ENCODE measurements at regions not wholly inside any gene's neighbourhood (a gene's known extent, or its start where the extent isn't known, plus 50 kb on each side); places are given as distances from the start of the nearest gene placed in this dataset.

DNA sequence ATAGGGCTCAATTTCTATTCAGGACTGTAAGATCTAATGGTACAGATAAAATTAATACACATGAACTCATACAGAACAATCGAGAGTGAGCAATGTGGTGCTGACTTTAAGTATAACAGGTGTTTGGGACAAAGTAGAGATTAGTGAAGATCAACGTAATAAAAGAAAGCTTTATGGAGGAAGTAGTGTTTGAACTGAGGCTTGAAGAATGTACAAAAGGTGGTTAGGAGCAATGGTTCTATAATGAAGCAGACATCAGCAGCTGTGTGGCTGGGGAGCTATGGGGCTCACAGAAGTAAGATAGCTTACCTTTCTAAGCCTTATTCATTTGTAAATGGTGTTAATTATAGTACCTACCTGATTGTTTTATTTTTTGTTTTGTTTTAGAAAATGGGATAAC lies 275.4 kb upstream of the RGMB start:
- Histone ChIP-seq H3K4me1 (ENCODE audit: control insufficient read depth in 1 of 2, low read depth in 2 of 2) (no peaks in the 10 kb centered on the region), H3K27ac (no peak overlapping the region)

DNA sequence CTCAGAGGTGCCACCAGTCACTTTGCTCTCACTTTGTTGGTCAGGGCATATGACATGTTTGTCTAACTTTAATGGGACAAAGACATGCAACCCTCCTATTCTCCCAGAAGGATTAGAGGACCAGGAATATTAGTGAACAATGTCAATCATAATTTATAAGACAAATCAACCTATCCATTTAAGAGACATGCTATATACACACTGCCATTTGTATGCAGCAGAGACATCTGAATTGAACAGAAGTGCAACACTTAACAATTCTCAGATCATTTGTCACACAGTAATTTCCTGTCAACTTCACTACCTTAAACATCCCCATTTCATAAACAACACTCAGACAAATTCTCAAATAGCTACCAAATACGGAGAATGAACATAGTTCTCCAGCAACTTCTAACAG lies 273.6 kb upstream of the RGMB start:
- H3K9me3 ChIP-seq: no peaks in the 10 kb centered on the region
- TF ChIP-seq, protein P1, sequence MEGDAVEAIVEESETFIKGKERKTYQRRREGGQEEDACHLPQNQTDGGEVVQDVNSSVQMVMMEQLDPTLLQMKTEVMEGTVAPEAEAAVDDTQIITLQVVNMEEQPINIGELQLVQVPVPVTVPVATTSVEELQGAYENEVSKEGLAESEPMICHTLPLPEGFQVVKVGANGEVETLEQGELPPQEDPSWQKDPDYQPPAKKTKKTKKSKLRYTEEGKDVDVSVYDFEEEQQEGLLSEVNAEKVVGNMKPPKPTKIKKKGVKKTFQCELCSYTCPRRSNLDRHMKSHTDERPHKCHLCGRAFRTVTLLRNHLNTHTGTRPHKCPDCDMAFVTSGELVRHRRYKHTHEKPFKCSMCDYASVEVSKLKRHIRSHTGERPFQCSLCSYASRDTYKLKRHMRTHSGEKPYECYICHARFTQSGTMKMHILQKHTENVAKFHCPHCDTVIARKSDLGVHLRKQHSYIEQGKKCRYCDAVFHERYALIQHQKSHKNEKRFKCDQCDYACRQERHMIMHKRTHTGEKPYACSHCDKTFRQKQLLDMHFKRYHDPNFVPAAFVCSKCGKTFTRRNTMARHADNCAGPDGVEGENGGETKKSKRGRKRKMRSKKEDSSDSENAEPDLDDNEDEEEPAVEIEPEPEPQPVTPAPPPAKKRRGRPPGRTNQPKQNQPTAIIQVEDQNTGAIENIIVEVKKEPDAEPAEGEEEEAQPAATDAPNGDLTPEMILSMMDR (IDR thresholded peaks at IDR 0.05): no peak
- H3K4me1 ChIP-seq (ENCODE audit: control insufficient read depth in 1 of 2, low read depth in 2 of 2): no peaks in the 10 kb centered on the region
- DNase-seq (ENCODE audit: low spot score): no peak
- H3K36me3 ChIP-seq: no peaks in the 10 kb centered on the region
- ATAC-seq (ENCODE audit: insufficient number of reproducible peaks, low FRiP score, low read depth): no peak
- no peak overlapping the region for H3K27ac ChIP-seq
- no peak overlapping the region for H3K4me3 ChIP-seq
- H3K27me3 ChIP-seq (replicated peaks; ENCODE audit: insufficient read depth): no peaks in the 10 kb centered on the region

More for the DNA sequence above, 275.4 kb upstream of the RGMB start:
- Histone ChIP-seq H3K4me3 (no peak overlapping the region), H3K27me3 (replicated peaks; ENCODE audit: insufficient read depth) (no peaks in the 10 kb centered on the region), H3K9me3 (no peaks in the 10 kb centered on the region), H3K36me3 (no peaks in the 10 kb centered on the region)
- no peak for DNase-seq (ENCODE audit: low spot score)
- TF ChIP-seq, protein P1 (IDR thresholded peaks at IDR 0.05): no peak
- no peak for ATAC-seq (ENCODE audit: insufficient number of reproducible peaks, low FRiP score, low read depth)

DNA sequence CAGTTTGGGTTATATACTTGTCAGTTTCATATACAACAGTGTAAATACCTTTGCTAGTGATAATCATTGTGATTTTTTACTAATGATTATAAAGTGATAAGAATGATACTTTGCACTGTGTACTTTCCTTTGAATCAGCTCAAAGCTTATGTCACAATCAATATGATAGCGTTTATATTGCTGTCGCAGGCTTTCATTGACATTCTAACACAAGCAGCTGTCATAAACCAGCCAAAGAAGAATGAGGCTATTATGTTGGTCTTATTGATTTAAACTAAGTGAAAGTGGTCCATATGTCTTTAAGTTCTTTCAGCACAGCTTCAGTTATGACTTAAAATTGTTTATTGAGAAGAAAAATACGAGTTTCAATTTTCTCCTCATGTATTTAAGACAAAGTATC lies 272.7 kb upstream of the RGMB start:
- Histone ChIP-seq H3K4me1 (ENCODE audit: control insufficient read depth in 1 of 2, low read depth in 2 of 2) (no peaks in the 10 kb centered on the region), H3K9me3 (no peaks in the 10 kb centered on the region), H3K4me3 (no peak overlapping the region), H3K27me3 (replicated peaks; ENCODE audit: insufficient read depth) (no peaks in the 10 kb centered on the region), H3K27ac (no peak overlapping the region), H3K36me3 (no peaks in the 10 kb centered on the region)
- ATAC-seq (ENCODE audit: insufficient number of reproducible peaks, low FRiP score, low read depth) (no peak), DNase-seq (ENCODE audit: low spot score) (no peak)
- TF ChIP-seq, protein P1 (IDR thresholded peaks at IDR 0.05): no peak

DNA sequence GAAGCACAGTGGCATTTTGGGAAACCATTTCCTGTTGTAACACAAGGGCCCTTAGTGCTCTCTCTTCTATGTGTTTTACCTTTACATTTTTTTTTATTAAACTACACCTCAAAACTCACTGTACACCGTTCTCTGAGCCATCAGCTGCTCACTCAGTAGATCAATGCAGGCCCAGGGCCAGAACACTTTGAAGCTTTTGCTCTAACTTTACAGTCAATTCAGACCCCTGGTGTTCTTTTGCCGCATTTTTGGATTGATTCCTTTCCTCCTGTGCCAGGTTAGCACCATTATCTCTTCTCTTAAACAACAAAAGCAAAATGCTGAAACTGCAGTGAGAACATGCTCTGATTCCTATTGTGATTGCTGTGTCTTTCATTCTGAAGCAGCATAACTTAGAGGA lies 269.8 kb upstream of the RGMB start:
- no peaks in the 10 kb centered on the region for H3K4me1 ChIP-seq (ENCODE audit: control insufficient read depth in 1 of 2, low read depth in 2 of 2)
- H3K36me3 ChIP-seq: no peaks in the 10 kb centered on the region
- DNase-seq (ENCODE audit: low spot score) (no peak), ATAC-seq (ENCODE audit: insufficient number of reproducible peaks, low FRiP score, low read depth) (no peak)
- no peak overlapping the region for H3K27ac ChIP-seq
- no peaks in the 10 kb centered on the region for H3K27me3 ChIP-seq (replicated peaks; ENCODE audit: insufficient read depth)
- no peak overlapping the region for H3K4me3 ChIP-seq
- no peaks in the 10 kb centered on the region for H3K9me3 ChIP-seq
- TF ChIP-seq, protein P1 (IDR thresholded peaks at IDR 0.05): no peak

DNA sequence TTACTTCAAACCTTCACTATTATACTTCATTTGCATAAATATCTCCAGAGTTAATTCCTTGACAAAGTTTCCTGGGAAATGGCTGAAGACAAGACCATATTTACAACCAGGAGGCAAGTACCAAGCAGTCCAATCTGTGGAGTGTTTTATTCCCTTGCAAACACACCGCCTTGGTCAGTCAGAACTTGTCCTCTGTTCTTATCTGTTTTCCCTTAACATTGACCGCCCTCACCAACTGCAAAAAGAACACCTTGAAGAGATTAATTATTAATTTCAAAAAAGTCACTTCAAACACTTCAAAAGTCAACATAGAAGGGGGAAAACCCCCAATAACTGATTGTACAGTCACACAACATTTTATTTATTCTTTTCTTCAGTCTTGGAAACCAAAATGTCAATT lies 269.0 kb upstream of the RGMB start:
- Histone ChIP-seq H3K4me3 (no peak overlapping the region), H3K27ac (no peak overlapping the region), H3K36me3 (no peaks in the 10 kb centered on the region), H3K4me1 (ENCODE audit: control insufficient read depth in 1 of 2, low read depth in 2 of 2) (no peaks in the 10 kb centered on the region), H3K27me3 (replicated peaks; ENCODE audit: insufficient read depth) (no peaks in the 10 kb centered on the region), H3K9me3 (no peaks in the 10 kb centered on the region)
- TF ChIP-seq, protein P1 (IDR thresholded peaks at IDR 0.05): no peak
- DNase-seq (ENCODE audit: low spot score) (no peak), ATAC-seq (ENCODE audit: insufficient number of reproducible peaks, low FRiP score, low read depth) (no peak)

Measured in thoracic aorta (tissue), 2 donors.